ENCODE measurements at regions not wholly inside any gene's neighbourhood (a gene's known extent, or its start where the extent isn't known, plus 50 kb on each side); places are given as distances from the start of the nearest gene placed in this dataset.
A peak's percentile ranks its signal among the peaks of the same experiment; 100 is the strongest.

- no peak for TF ChIP-seq CTCF (conservative IDR thresholded peaks at IDR 0.05; ENCODE audit: low read depth, low read length)
- DNase-seq (ENCODE audit: low read depth), result no peak
- H3K4me3 ChIP-seq (ENCODE audit: low read length), result no peak overlapping the region
Observed at GRCh38 chr5:152549709-152550108, 144.6 kb upstream of the NMUR2 start.

GRCh38 chr5:152551061-152551460, 146.0 kb upstream of the NMUR2 start:
- no peak for DNase-seq (ENCODE audit: low read depth)
- no peak overlapping the region for H3K4me3 ChIP-seq (ENCODE audit: low read length)
- no peak for TF ChIP-seq CTCF (conservative IDR thresholded peaks at IDR 0.05; ENCODE audit: low read depth, low read length)

GRCh38 chr5:152556784-152557183, 151.7 kb upstream of the NMUR2 start:
- DNase-seq (ENCODE audit: low read depth), result no peak
- TF ChIP-seq CTCF (conservative IDR thresholded peaks at IDR 0.05; ENCODE audit: low read depth, low read length), result no peak
- no peak overlapping the region for H3K4me3 ChIP-seq (ENCODE audit: low read length)

GRCh38 chr5:152560512-152561137, 155.5 kb upstream of the NMUR2 start:
- TF ChIP-seq CTCF (conservative IDR thresholded peaks at IDR 0.05; ENCODE audit: low read depth, low read length), result peak; percentile 94
- H3K4me3 ChIP-seq (ENCODE audit: low read length), result no peak overlapping the region
- peak; percentile 23 for DNase-seq (ENCODE audit: low read depth)

- DNase-seq (ENCODE audit: low read depth), result no peak
- TF ChIP-seq CTCF (conservative IDR thresholded peaks at IDR 0.05; ENCODE audit: low read depth, low read length), result no peak
- no peak overlapping the region for H3K4me3 ChIP-seq (ENCODE audit: low read length)
Observed at GRCh38 chr5:152568016-152568415, 162.9 kb upstream of the NMUR2 start.

- no peak for TF ChIP-seq CTCF (conservative IDR thresholded peaks at IDR 0.05; ENCODE audit: low read depth, low read length)
- DNase-seq (ENCODE audit: low read depth), result no peak
Observed at GRCh38 chr5:152572812-152573211, 167.7 kb upstream of the NMUR2 start.

GRCh38 chr5:152584103-152584502, 179.0 kb upstream of the NMUR2 start:
- H3K4me3 ChIP-seq (ENCODE audit: low read length), result no peak overlapping the region
- no peak for TF ChIP-seq CTCF (conservative IDR thresholded peaks at IDR 0.05; ENCODE audit: low read depth, low read length)
- DNase-seq (ENCODE audit: low read depth), result no peak

More at GRCh38 chr5:152572812-152573211, 167.7 kb upstream of the NMUR2 start:
- no peak overlapping the region for H3K4me3 ChIP-seq (ENCODE audit: low read length)
